SK-N-SH treated with all-trans-retinoic acid at 6 μM for 48 hours (cell line): ENCODE measurements at regions not wholly inside any gene's neighbourhood (a gene's known extent, or its start where the extent isn't known, plus 50 kb on each side); places are given as distances from the start of the nearest gene placed in this dataset.

ENCODE experiments used
- ISL1 ChIP-seq: fragments of 250-450 bp; sonication (Bioruptor Pico); IDR thresholded peaks from 2 replicates; pipeline ENCODE4 v2.1.2; 2022; ENCODE audit warnings: mild to moderate bottlenecking, moderate library complexity
- RARB ChIP-seq: fragments of 250-450 bp; sonication (Bioruptor Pico); IDR thresholded peaks from 2 replicates; pipeline ENCODE4 v1.8.0; 2021; ENCODE audit warnings: mild to moderate bottlenecking, moderate library complexity
- TOX ChIP-seq: fragments of 250-450 bp; sonication (Bioruptor Pico); IDR thresholded peaks from 2 replicates; pipeline ENCODE4 v1.8.0; 2021; ENCODE audit warnings: mild to moderate bottlenecking, moderate library complexity, borderline replicate concordance
- ZFP3 ChIP-seq: fragments of 250-450 bp; sonication (Bioruptor Pico); IDR thresholded peaks from 2 replicates; pipeline ENCODE4 v1.5.0; 2020; ENCODE audit warnings: mild to moderate bottlenecking, moderate library complexity
- TF ChIP-seq, protein P1 (sequence below): fragments of 250-450 bp; sonication (Bioruptor Pico); IDR thresholded peaks from 2 replicates; pipeline ENCODE4 v1.5.0; 2020; ENCODE audit warnings: mild to moderate bottlenecking, moderate library complexity

DNA sequence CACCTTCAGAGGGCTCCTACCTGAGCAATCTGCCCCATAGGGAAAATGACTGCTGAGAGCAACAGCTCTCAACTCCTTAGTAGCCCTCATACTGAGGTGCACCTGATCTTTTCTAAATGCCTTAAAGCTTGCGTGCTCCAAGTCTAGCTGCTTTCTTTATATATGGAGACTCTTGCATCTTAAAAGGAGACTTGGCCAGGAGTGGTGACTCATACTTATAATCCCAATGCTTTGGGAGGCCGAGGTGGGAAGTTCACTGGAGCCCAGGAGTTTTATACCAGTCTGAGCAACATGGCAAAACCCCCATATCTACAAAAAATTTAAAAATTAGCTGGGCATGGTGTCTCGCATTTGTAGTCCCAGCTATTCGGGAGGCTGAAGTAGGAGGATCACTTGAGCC lies 78.1 kb upstream of the TRIM2 start:
- TF ChIP-seq ZFP3 (CRISPR knock-in tag) (no peak), TOX (CRISPR knock-in tag) (no peak), ISL1 (CRISPR knock-in tag) (no peak), RARB (CRISPR knock-in tag) (no peak)
- TF ChIP-seq, protein P1, sequence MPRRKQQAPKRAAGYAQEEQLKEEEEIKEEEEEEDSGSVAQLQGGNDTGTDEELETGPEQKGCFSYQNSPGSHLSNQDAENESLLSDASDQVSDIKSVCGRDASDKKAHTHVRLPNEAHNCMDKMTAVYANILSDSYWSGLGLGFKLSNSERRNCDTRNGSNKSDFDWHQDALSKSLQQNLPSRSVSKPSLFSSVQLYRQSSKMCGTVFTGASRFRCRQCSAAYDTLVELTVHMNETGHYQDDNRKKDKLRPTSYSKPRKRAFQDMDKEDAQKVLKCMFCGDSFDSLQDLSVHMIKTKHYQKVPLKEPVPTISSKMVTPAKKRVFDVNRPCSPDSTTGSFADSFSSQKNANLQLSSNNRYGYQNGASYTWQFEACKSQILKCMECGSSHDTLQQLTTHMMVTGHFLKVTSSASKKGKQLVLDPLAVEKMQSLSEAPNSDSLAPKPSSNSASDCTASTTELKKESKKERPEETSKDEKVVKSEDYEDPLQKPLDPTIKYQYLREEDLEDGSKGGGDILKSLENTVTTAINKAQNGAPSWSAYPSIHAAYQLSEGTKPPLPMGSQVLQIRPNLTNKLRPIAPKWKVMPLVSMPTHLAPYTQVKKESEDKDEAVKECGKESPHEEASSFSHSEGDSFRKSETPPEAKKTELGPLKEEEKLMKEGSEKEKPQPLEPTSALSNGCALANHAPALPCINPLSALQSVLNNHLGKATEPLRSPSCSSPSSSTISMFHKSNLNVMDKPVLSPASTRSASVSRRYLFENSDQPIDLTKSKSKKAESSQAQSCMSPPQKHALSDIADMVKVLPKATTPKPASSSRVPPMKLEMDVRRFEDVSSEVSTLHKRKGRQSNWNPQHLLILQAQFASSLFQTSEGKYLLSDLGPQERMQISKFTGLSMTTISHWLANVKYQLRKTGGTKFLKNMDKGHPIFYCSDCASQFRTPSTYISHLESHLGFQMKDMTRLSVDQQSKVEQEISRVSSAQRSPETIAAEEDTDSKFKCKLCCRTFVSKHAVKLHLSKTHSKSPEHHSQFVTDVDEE = no peak
